GM12875 (cell line): ENCODE measurements at regions not wholly inside any gene's neighbourhood (a gene's known extent, or its start where the extent isn't known, plus 50 kb on each side); places are given as distances from the start of the nearest gene placed in this dataset.

Experiments used
- H3K4me3 ChIP-seq: one replicate; pipeline ENCODE4 v1.5.1; 2011; ENCODE audit warnings: low read depth, low read length, control low read depth
- CTCF ChIP-seq: IDR thresholded peaks from 2 replicates; pipeline ENCODE4 v1.5.1; 2011; ENCODE audit warnings: low read depth, mild to moderate bottlenecking, control low read depth, inconsistent platforms, low read length, moderate library complexity, borderline replicate concordance; ENCODE audit not compliant: insufficient read depth

GRCh38 chr11:15852179-15852578, 504.2 kb downstream of the SOX6 start:
- peak; percentile 18; the same call in 1 of the 2 replicates for TF ChIP-seq CTCF
- H3K4me3 ChIP-seq, result no peak overlapping the region

- H3K4me3 ChIP-seq, result no peak overlapping the region
- TF ChIP-seq CTCF, result no peak
These were observed 502.1 kb downstream of the SOX6 start for GRCh38 chr11:15854245-15854644.

GRCh38 chr11:15858881-15859280, 497.5 kb downstream of the SOX6 start:
- H3K4me3 ChIP-seq, result no peak overlapping the region
- no peak for TF ChIP-seq CTCF

GRCh38 chr11:15859411-15859810, 496.9 kb downstream of the SOX6 start:
- TF ChIP-seq CTCF, result no peak
- no peak overlapping the region for H3K4me3 ChIP-seq

- no peak for TF ChIP-seq CTCF
These were observed 495.1 kb downstream of the SOX6 start for GRCh38 chr11:15861256-15861655.

GRCh38 chr11:15863411-15863810, 492.9 kb downstream of the SOX6 start:
- no peak for TF ChIP-seq CTCF
- no peak overlapping the region for H3K4me3 ChIP-seq

More at GRCh38 chr11:15861256-15861655, 495.1 kb downstream of the SOX6 start:
- H3K4me3 ChIP-seq, result no peak overlapping the region

- TF ChIP-seq CTCF, result no peak
These were observed 492.1 kb downstream of the SOX6 start for GRCh38 chr11:15864026-15864805.

More at GRCh38 chr11:15864026-15864805, 492.1 kb downstream of the SOX6 start:
- no peak overlapping the region for H3K4me3 ChIP-seq
